ENCODE measurements at regions not wholly inside any gene's neighbourhood (a gene's known extent, or its start where the extent isn't known, plus 50 kb on each side); places are given as distances from the start of the nearest gene placed in this dataset.
"Not testable (repeated sequence)": the region's sequence is repeated elsewhere in the genome, so short reads cannot be mapped to it uniquely, and the experiment has no call there.

GRCh38 chr2:91497129-91498064, 2805.9 kb downstream of the RPIA start:
- not testable (repeated sequence) for DNase-seq (ENCODE audit: low read depth)

- DNase-seq (ENCODE audit: low read depth) = not testable (repeated sequence)
Observed at GRCh38 chr2:91498065-91498449, 2806.6 kb downstream of the RPIA start.

GRCh38 chr2:91498513-91499250, 2807.2 kb downstream of the RPIA start:
- DNase-seq (ENCODE audit: low read depth) = not testable (repeated sequence)

- not testable (repeated sequence) for DNase-seq (ENCODE audit: low read depth)
Observed at GRCh38 chr2:91499431-91500050, 2808.1 kb downstream of the RPIA start.

- not testable (repeated sequence) for DNase-seq (ENCODE audit: low read depth)
Observed at GRCh38 chr2:91500246-91500977, 2808.9 kb downstream of the RPIA start.

- DNase-seq (ENCODE audit: low read depth) = not testable (repeated sequence)
Observed at GRCh38 chr2:91500978-91501310, 2809.5 kb downstream of the RPIA start.

- DNase-seq (ENCODE audit: low read depth) = not testable (repeated sequence)
Observed at GRCh38 chr2:91501481-91502080, 2810.1 kb downstream of the RPIA start.

- DNase-seq (ENCODE audit: low read depth) = not testable (repeated sequence)
Observed at GRCh38 chr2:91503572-91503958, 2812.1 kb downstream of the RPIA start.

- DNase-seq (ENCODE audit: low read depth) = not testable (repeated sequence)
Observed at GRCh38 chr2:91503959-91504741, 2812.7 kb downstream of the RPIA start.

- not testable (repeated sequence) for DNase-seq (ENCODE audit: low read depth)
Observed at GRCh38 chr2:91508816-91509215, 2817.3 kb downstream of the RPIA start.

- DNase-seq (ENCODE audit: low read depth) = not testable (repeated sequence)
Observed at GRCh38 chr2:91509276-91509675, 2817.8 kb downstream of the RPIA start.

GRCh38 chr2:91511166-91511565, 2819.7 kb downstream of the RPIA start:
- DNase-seq (ENCODE audit: low read depth) = not testable (repeated sequence)

GRCh38 chr2:91515966-91516365, 2824.5 kb downstream of the RPIA start:
- not testable (repeated sequence) for DNase-seq (ENCODE audit: low read depth)

GRCh38 chr2:91516669-91517068, 2825.2 kb downstream of the RPIA start:
- DNase-seq (ENCODE audit: low read depth) = not testable (repeated sequence)

- not testable (repeated sequence) for DNase-seq (ENCODE audit: low read depth)
Observed at GRCh38 chr2:91517846-91518245, 2826.4 kb downstream of the RPIA start.

GRCh38 chr2:91518361-91518981, 2827.0 kb downstream of the RPIA start:
- not testable (repeated sequence) for DNase-seq (ENCODE audit: low read depth)

GRCh38 chr2:91519359-91519758, 2827.9 kb downstream of the RPIA start:
- DNase-seq (ENCODE audit: low read depth) = not testable (repeated sequence)

- not testable (repeated sequence) for DNase-seq (ENCODE audit: low read depth)
Observed at GRCh38 chr2:91519914-91520313, 2828.4 kb downstream of the RPIA start.

- not testable (repeated sequence) for DNase-seq (ENCODE audit: low read depth)
Observed at GRCh38 chr2:91520523-91520922, 2829.1 kb downstream of the RPIA start.

Data from RPMI7951 (cell line).